K562 (cell line): ENCODE measurements at regions not wholly inside any gene's neighbourhood (a gene's known extent, or its start where the extent isn't known, plus 50 kb on each side); places are given as distances from the start of the nearest gene placed in this dataset.

Source experiments
- ATAC-seq: fragments of 200-7000 bp; cut with Tn5 transposase; 3 replicates; pipeline ENCODE4 v1.9.1; 2020; ENCODE audit warnings: moderate library complexity
- BruUV-seq: library from RNA; stranded (reverse); fragments of 400-500 nt; replicated peaks from 2 replicates; lab custom pipeline; 2021; lab: Mats Ljungman, UMichigan
- CTCF ChIA-PET: fragments of 300-600 bp; formaldehyde crosslinking; extraction: SDS; loops from one replicate; lab custom pipeline; 2021; ENCODE audit warnings: low intra/inter-chr PET ratio; lab: Yijun Ruan, JAX
- POLR2A ChIA-PET: fragments of 300-600, 350-650 bp; sonication (Branson Sonifier 250); formaldehyde crosslinking; extraction: SDS; loops from one replicate; lab custom pipeline; 2021; ENCODE audit warnings: antibody characterized with exemption, inconsistent platforms; lab: Yijun Ruan, JAX
- DNase-seq, 4 experiments: peaks; one replicate each; pipeline versions ENCODE4 v3.0.0 to v3.0.0-alpha.2; 2011 to 2018; ENCODE audit warnings: low spot score in 3 of 4, mixed read lengths in 3 of 4; ENCODE audit errors: extremely low read depth in 1 of 4
- FAIRE-seq: peaks from 2 replicates; lab custom pipeline; 2011; peaks lifted over from hg19 to GRCh38; lab: Jason Lieb, UNC
- H2AFZ ChIP-seq: 2 replicates; pipeline ENCODE4 v1.6.0; 2011; ENCODE audit warnings: low read depth, low read length, control low read depth, inconsistent platforms
- H3K27ac ChIP-seq: fragments of 200-600 bp; 3 replicates; pipeline ENCODE4 v1.8.0; 2011; ENCODE audit warnings: low read depth, mild to moderate bottlenecking, control low read depth, inconsistent platforms, low read length, moderate library complexity, mixed read lengths; ENCODE audit errors: extremely low read depth
- H3K27me3 ChIP-seq, 2 experiments: fragments of 300-600 bp in 1 of 2; 2 replicates in 1 of 2; 3 replicates in 1 of 2; pipeline versions ENCODE4 v1.6.0 to v1.8.0; 2011; ENCODE audit warnings: inconsistent platforms in 2 of 2, low read length in 2 of 2, mild to moderate bottlenecking in 1 of 2, mixed read lengths in 1 of 2, moderate library complexity in 1 of 2; ENCODE audit not compliant: control insufficient read depth in 2 of 2, insufficient read depth in 2 of 2
- H3K36me3 ChIP-seq: fragments of 300-600 bp; 3 replicates; pipeline ENCODE4 v1.8.0; 2011; ENCODE audit warnings: mild to moderate bottlenecking, low read length, inconsistent platforms; ENCODE audit not compliant: control insufficient read depth, insufficient read depth
- H3K4me1 ChIP-seq, 2 experiments: fragments of 200-600 bp in 1 of 2; replicated peaks in 1 of 2; 2 replicates in 1 of 2; 3 replicates in 1 of 2; pipeline versions ENCODE4 v1.5.1 to v1.8.0; 2011; ENCODE audit warnings: inconsistent platforms in 2 of 2, low read length in 2 of 2, mild to moderate bottlenecking in 1 of 2, mixed read lengths in 1 of 2, moderate library complexity in 1 of 2; ENCODE audit not compliant: control insufficient read depth in 2 of 2, insufficient read depth in 2 of 2
- H3K4me2 ChIP-seq: 2 replicates; pipeline ENCODE4 v1.6.1; 2011; ENCODE audit warnings: low read length, control low read depth, inconsistent platforms, mixed read lengths; ENCODE audit not compliant: insufficient read depth
- H3K4me3 ChIP-seq: fragments of 200-600 bp; sonication (generic), shearing (Covaris generic); 2 replicates; pipeline ENCODE4 v1.5.1; 2016; ENCODE audit warnings: control low read depth, inconsistent platforms
- H3K79me2 ChIP-seq: fragments of 200-600 bp; 3 replicates; pipeline ENCODE4 v1.8.0; 2011; ENCODE audit warnings: low read length, inconsistent platforms; ENCODE audit not compliant: control insufficient read depth, insufficient read depth
- H3K9ac ChIP-seq, 2 experiments: 2 replicates each; pipeline versions ENCODE4 v1.6.0 to v1.6.1; 2011; ENCODE audit warnings: low read depth in 2 of 2, low read length in 2 of 2, control low read depth in 1 of 2, inconsistent platforms in 1 of 2, mild to moderate bottlenecking in 1 of 2, mixed read lengths in 1 of 2; ENCODE audit not compliant: insufficient read depth in 1 of 2
- H3K9me1 ChIP-seq: one replicate; pipeline ENCODE4 v1.6.0; 2011; ENCODE audit warnings: inconsistent platforms, mild to moderate bottlenecking, low read length, moderate library complexity; ENCODE audit not compliant: control insufficient read depth, insufficient read depth
- H3K9me3 ChIP-seq: replicated peaks from 2 replicates; pipeline ENCODE4 v1.5.1; 2011; ENCODE audit warnings: low read depth, low read length, inconsistent platforms; ENCODE audit not compliant: control insufficient read depth, insufficient read depth
- H4K20me1 ChIP-seq: replicated peaks from 2 replicates; pipeline ENCODE4 v1.6.1; 2011; ENCODE audit warnings: low read length, inconsistent platforms, mixed read lengths; ENCODE audit not compliant: control insufficient read depth, insufficient read depth
- ATF1 ChIP-seq, 2 experiments: fragments of 450-650 bp in 1 of 2; IDR thresholded peaks; 2 replicates each; pipeline ENCODE4 v1.6.1; 2016; ENCODE audit warnings: missing compliant biosample characterization in 1 of 2, missing genetic modification characterization in 1 of 2
- ESRRB ChIP-seq: fragments of 250-450 bp; sonication (Bioruptor Pico); IDR thresholded peaks from 2 replicates; pipeline ENCODE4 v1.5.0; 2020; ENCODE audit warnings: mild to moderate bottlenecking, moderate library complexity, borderline replicate concordance
- GTF2A2 ChIP-seq: IDR thresholded peaks from 2 replicates; pipeline ENCODE4 v1.6.1; 2016; ENCODE audit warnings: mild to moderate bottlenecking, missing genetic modification characterization, missing compliant biosample characterization
- MTA3 ChIP-seq: fragments of 450-650 bp; formaldehyde crosslinking; IDR thresholded peaks from 2 replicates; pipeline ENCODE4 v1.6.1; 2017; ENCODE audit warnings: mild to moderate bottlenecking, borderline replicate concordance
- NR2C2 ChIP-seq, 2 experiments: fragments of 200-800 bp in 1 of 2; sonication (Bioruptor generic) in 1 of 2; sonication (generic) in 1 of 2; formaldehyde crosslinking in 1 of 2; IDR thresholded peaks; 2 replicates each; pipeline versions ENCODE4 v1.6.1 to v1.8.0; 2016 to 2022; ENCODE audit warnings: mild to moderate bottlenecking in 1 of 2, missing compliant biosample characterization in 1 of 2, missing genetic modification characterization in 1 of 2, missing genetic modification reagents in 1 of 2
- PCBP2 ChIP-seq: fragments of 200-400 bp; formaldehyde crosslinking; IDR thresholded peaks from 2 replicates; pipeline ENCODE4 v1.6.1; 2018; ENCODE audit warnings: low read length, low read depth, mild to moderate bottlenecking, moderate library complexity; ENCODE audit not compliant: poor library complexity, severe bottlenecking
- PTBP1 ChIP-seq: fragments of 200-400 bp; formaldehyde crosslinking; IDR thresholded peaks from 2 replicates; pipeline ENCODE4 v1.6.1; 2017; ENCODE audit warnings: low read depth, low read length
- PTTG1 ChIP-seq: fragments of 450-650 bp; IDR thresholded peaks from 2 replicates; pipeline ENCODE4 v1.6.1; 2016; ENCODE audit warnings: low read depth, mild to moderate bottlenecking, missing genetic modification characterization, missing compliant biosample characterization
- SRSF1 ChIP-seq: fragments of 200-400 bp; formaldehyde crosslinking; IDR thresholded peaks from 2 replicates; pipeline ENCODE4 v1.6.1; 2017; ENCODE audit warnings: mild to moderate bottlenecking, low read depth, low read length, moderate library complexity
- ZBTB17 ChIP-seq: fragments of 450-650 bp; formaldehyde crosslinking; IDR thresholded peaks from 2 replicates; pipeline ENCODE4 v1.4.0; 2020; ENCODE audit warnings: mild to moderate bottlenecking
- ZNF12 ChIP-seq: sonication (generic); formaldehyde crosslinking; IDR thresholded peaks from 2 replicates; pipeline ENCODE4 v1.4.0; 2020; ENCODE audit warnings: mild to moderate bottlenecking, missing genetic modification reagents
- ZNF239 ChIP-seq: fragments of 250-450 bp; sonication (Bioruptor Pico); IDR thresholded peaks from 2 replicates; pipeline ENCODE4 v1.4.0; 2020; ENCODE audit warnings: mild to moderate bottlenecking
- ZNF253 ChIP-seq: fragments of 250-450 bp; sonication (Bioruptor Pico); conservative IDR thresholded peaks from 2 replicates; pipeline ENCODE4 v1.6.1; 2021; ENCODE audit warnings: mild to moderate bottlenecking
- ZSCAN29 ChIP-seq: fragments of 450-650 bp; IDR thresholded peaks from 2 replicates; pipeline ENCODE4 v1.6.1; 2017
- WGBS: fragments of 100-300 bp; shearing (Covaris generic); methylation state at CpG from one replicate; pipeline ENCODE4 v1.1.6; 2016; ENCODE audit warnings: low coverage, mixed read lengths; ENCODE audit not compliant: insufficient coverage; ENCODE audit errors: missing lambda C conversion rate; 5-methylcytosine and 5-hydroxymethylcytosine counted together
- in situ Hi-C: fragments of 300-500 bp; cut with MboI; formaldehyde crosslinking; loops from 4 replicates; pipeline ENCODE4 v1.15.0; 2018; ENCODE audit warnings: inconsistent platforms, mixed read lengths
- intact Hi-C: fragments of 100-400 bp; cut with micrococcal nuclease; formaldehyde crosslinking; loops from 2 replicates; pipeline ENCODE4 v1.14.2; 2022
- TF ChIP-seq, protein P1 (sequence below): fragments of 450-650 bp; formaldehyde crosslinking; IDR thresholded peaks from 2 replicates; pipeline ENCODE4 v1.4.0; 2022; ENCODE audit warnings: missing genetic modification characterization
- TF ChIP-seq, protein P2 (sequence below): IDR thresholded peaks from 2 replicates; pipeline ENCODE4 v1.6.1; 2016; ENCODE audit warnings: missing genetic modification characterization, missing compliant biosample characterization
- TF ChIP-seq, protein P3 (sequence below): sonication (generic); formaldehyde crosslinking; IDR thresholded peaks from 2 replicates; pipeline ENCODE4 v1.8.0; 2022; ENCODE audit warnings: mild to moderate bottlenecking, missing genetic modification reagents

DNA sequence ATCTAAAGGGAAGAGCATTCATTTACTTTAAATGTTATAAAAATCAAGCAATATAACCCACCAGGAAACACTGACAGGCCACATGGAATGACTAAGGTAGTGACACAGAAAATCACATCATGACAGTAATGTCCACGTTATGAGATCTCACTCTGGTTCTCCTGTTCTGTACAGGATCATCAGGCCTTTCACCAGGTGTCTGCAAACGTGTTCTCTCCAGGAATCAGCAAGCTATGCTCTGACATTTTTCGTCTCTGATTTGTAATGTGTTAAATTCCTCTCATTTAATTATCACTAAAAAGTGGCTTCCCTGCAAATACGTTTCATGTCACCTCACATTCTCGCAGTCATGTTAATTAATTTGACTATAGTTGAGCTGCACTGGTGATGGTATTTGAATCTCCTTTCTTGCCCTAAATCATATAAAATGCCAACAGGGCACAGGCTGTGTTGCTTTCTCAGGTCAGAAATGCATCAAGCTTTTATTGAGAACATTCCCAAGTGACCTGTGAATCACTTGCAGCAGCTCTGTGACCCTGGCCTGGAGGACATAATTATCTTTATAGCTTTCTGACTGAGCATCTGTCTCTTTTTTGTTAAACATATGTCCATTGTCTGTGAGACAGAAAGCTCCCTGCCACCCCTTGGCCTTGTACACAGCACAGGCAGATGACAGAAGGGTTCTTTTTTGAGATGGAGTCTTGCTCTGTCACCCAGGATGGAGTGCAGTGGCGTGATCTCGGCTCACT, 196.2 kb downstream of the DIRAS2 start:
- Histone ChIP-seq H3K4me1 (no peaks in the 10 kb centered on the region), H3K4me2 (no peak overlapping the region), H3K9me1 (no peaks in the 10 kb centered on the region), H3K9ac (no peak overlapping the region), H3K79me2 (no peaks in the 10 kb centered on the region), H3K27ac (no peak overlapping the region), H3K9me3 (no peaks in the 10 kb centered on the region), H3K36me3 (no peaks in the 10 kb centered on the region), H2AFZ (no peak overlapping the region), H4K20me1 (no peaks in the 10 kb centered on the region), H3K27me3 (no peaks in the 10 kb centered on the region; a peak in 1 of 5 replicates), H3K4me3 (no peak overlapping the region)
- 0% methylated on average over 4 of the region's 7 CpGs for whole genome bisulfite sequencing
- FAIRE-seq (no peak), DNase-seq (no peak), ATAC-seq (no peak)
- POLR2A ChIA-PET, result no interaction called here
- BruUV-seq, result no TSS peak
- in situ Hi-C loops, result no loop called here
- intact Hi-C loops, result no loop called here
- CTCF ChIA-PET, result interaction anchor here (0.7 kb wide), 1 partner anchor 1142 kb away, joined by 3 read pairs; no protein-coding TSS in a partner anchor
- TF ChIP-seq, protein P1, sequence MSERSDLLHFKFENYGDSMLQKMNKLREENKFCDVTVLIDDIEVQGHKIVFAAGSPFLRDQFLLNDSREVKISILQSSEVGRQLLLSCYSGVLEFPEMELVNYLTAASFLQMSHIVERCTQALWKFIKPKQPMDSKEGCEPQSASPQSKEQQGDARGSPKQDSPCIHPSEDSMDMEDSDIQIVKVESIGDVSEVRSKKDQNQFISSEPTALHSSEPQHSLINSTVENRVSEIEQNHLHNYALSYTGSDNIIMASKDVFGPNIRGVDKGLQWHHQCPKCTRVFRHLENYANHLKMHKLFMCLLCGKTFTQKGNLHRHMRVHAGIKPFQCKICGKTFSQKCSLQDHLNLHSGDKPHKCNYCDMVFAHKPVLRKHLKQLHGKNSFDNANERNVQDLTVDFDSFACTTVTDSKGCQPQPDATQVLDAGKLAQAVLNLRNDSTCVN (CRISPR knock-in tag), result no peak
- TF ChIP-seq GTF2A2 (tag), result no peak
- no peak for TF ChIP-seq ZNF253 (CRISPR knock-in tag)
- no peak for TF ChIP-seq PTTG1 (tag)
- TF ChIP-seq ZSCAN29, result no peak
- no peak for TF ChIP-seq ATF1 (CRISPR knock-in tag; IDR thresholded peaks at IDR 0.05)
- TF ChIP-seq ATF1 (tag; IDR thresholded peaks at IDR 0.05), result no peak
- no peak for TF ChIP-seq ESRRB (CRISPR knock-in tag)
- TF ChIP-seq, protein P2, sequence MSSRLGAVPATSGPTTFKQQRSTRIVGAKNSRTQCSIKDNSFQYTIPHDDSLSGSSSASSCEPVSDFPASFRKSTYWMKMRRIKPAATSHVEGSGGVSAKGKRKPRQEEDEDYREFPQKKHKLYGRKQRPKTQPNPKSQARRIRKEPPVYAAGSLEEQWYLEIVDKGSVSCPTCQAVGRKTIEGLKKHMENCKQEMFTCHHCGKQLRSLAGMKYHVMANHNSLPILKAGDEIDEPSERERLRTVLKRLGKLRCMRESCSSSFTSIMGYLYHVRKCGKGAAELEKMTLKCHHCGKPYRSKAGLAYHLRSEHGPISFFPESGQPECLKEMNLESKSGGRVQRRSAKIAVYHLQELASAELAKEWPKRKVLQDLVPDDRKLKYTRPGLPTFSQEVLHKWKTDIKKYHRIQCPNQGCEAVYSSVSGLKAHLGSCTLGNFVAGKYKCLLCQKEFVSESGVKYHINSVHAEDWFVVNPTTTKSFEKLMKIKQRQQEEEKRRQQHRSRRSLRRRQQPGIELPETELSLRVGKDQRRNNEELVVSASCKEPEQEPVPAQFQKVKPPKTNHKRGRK (tag), result no peak
- no peak for TF ChIP-seq PCBP2
- TF ChIP-seq NR2C2 (CRISPR knock-in tag; IDR thresholded peaks at IDR 0.05), result no peak
- no peak for TF ChIP-seq NR2C2 (tag; IDR thresholded peaks at IDR 0.05)
- TF ChIP-seq ZNF239 (CRISPR knock-in tag), result no peak
- TF ChIP-seq ZBTB17 (CRISPR knock-in tag), result no peak
- TF ChIP-seq MTA3, result no peak
- TF ChIP-seq ZNF12 (CRISPR knock-in tag), result no peak
- TF ChIP-seq SRSF1, result no peak
- TF ChIP-seq, protein P3, sequence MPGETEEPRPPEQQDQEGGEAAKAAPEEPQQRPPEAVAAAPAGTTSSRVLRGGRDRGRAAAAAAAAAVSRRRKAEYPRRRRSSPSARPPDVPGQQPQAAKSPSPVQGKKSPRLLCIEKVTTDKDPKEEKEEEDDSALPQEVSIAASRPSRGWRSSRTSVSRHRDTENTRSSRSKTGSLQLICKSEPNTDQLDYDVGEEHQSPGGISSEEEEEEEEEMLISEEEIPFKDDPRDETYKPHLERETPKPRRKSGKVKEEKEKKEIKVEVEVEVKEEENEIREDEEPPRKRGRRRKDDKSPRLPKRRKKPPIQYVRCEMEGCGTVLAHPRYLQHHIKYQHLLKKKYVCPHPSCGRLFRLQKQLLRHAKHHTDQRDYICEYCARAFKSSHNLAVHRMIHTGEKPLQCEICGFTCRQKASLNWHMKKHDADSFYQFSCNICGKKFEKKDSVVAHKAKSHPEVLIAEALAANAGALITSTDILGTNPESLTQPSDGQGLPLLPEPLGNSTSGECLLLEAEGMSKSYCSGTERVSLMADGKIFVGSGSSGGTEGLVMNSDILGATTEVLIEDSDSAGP, result no peak
- no peak for TF ChIP-seq PTBP1
